C4-2B (cell line): ENCODE measurements at regions not wholly inside any gene's neighbourhood (a gene's known extent, or its start where the extent isn't known, plus 50 kb on each side); places are given as distances from the start of the nearest gene placed in this dataset.
"Not testable (repeated sequence)": the region's sequence is repeated elsewhere in the genome, so short reads cannot be mapped to it uniquely, and the experiment has no call there.

Experiments used
- ZFX ChIP-seq: fragments of 450-650 bp; IDR thresholded peaks from 2 replicates; pipeline ENCODE4 v1.6.1; 2017
- TF ChIP-seq, protein P1 (sequence below): fragments of 450-650 bp; conservative IDR thresholded peaks from 2 replicates; pipeline ENCODE4 v1.5.1; 2017; ENCODE audit warnings: mild to moderate bottlenecking

DNA sequence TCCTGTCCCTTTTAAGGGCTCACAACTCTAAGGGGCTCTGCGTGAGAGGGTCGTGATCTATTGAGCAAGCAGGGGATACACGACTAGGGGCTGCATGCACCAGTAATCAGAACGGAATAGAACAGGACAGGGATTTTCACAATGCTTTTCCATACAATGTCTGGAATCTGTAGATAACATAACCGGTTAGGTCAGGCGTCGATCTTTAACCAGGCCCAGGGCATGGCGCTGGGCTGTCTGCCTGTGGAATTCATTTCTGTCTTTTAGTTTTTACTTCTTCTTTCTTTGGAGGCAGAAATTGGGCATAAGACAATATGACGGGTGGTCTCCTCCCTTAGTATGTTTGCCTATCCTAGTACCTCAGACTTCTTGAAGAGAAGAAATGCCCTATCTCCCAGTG lies 666.8 kb upstream of the LCORL start:
- TF ChIP-seq, protein P1, sequence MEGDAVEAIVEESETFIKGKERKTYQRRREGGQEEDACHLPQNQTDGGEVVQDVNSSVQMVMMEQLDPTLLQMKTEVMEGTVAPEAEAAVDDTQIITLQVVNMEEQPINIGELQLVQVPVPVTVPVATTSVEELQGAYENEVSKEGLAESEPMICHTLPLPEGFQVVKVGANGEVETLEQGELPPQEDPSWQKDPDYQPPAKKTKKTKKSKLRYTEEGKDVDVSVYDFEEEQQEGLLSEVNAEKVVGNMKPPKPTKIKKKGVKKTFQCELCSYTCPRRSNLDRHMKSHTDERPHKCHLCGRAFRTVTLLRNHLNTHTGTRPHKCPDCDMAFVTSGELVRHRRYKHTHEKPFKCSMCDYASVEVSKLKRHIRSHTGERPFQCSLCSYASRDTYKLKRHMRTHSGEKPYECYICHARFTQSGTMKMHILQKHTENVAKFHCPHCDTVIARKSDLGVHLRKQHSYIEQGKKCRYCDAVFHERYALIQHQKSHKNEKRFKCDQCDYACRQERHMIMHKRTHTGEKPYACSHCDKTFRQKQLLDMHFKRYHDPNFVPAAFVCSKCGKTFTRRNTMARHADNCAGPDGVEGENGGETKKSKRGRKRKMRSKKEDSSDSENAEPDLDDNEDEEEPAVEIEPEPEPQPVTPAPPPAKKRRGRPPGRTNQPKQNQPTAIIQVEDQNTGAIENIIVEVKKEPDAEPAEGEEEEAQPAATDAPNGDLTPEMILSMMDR, result not testable (repeated sequence)
- TF ChIP-seq ZFX, result not testable (repeated sequence)
